Right kidney (tissue), 1 donor: ENCODE measurements at regions not wholly inside any gene's neighbourhood (a gene's known extent, or its start where the extent isn't known, plus 50 kb on each side); places are given as distances from the start of the nearest gene placed in this dataset.
"Not testable (repeated sequence)": the region's sequence is repeated elsewhere in the genome, so short reads cannot be mapped to it uniquely, and the experiment has no call there.

ENCODE experiments used
- DNase-seq: peaks from one replicate; pipeline ENCODE4 v3.0.0-alpha.2; 2016

GRCh38 chrX:124717537-124717936 is 371.2 kb downstream of the SH2D1A start:
- no peak for DNase-seq

- no peak for DNase-seq
Measured at GRCh38 chrX:124719060-124719459, 372.7 kb downstream of the SH2D1A start.

- no peak for DNase-seq
Measured at GRCh38 chrX:124720532-124720931, 374.2 kb downstream of the SH2D1A start.

GRCh38 chrX:124725502-124725901 is 379.1 kb downstream of the SH2D1A start:
- DNase-seq, result no peak

GRCh38 chrX:124726292-124726691 is 379.9 kb downstream of the SH2D1A start:
- DNase-seq, result no peak

GRCh38 chrX:124726881-124727280 is 380.5 kb downstream of the SH2D1A start:
- DNase-seq, result no peak

GRCh38 chrX:124736553-124737270 is 390.3 kb downstream of the SH2D1A start:
- no peak for DNase-seq

- no peak for DNase-seq
Measured at GRCh38 chrX:124737771-124738170, 391.4 kb downstream of the SH2D1A start.

- DNase-seq, result no peak
Measured at GRCh38 chrX:124747295-124747694, 400.9 kb downstream of the SH2D1A start.

GRCh38 chrX:124764354-124764753 is 418.0 kb downstream of the SH2D1A start:
- no peak for DNase-seq

- DNase-seq, result no peak
Measured at GRCh38 chrX:124769166-124769565, 422.8 kb downstream of the SH2D1A start.

- no peak for DNase-seq
Measured at GRCh38 chrX:124771292-124771691, 424.9 kb downstream of the SH2D1A start.

GRCh38 chrX:124788253-124788652 is 441.9 kb downstream of the SH2D1A start:
- DNase-seq, result not testable (repeated sequence)

GRCh38 chrX:124789874-124790273 is 443.5 kb downstream of the SH2D1A start:
- not testable (repeated sequence) for DNase-seq

- DNase-seq, result no peak
Measured at GRCh38 chrX:124791492-124792095, 445.2 kb downstream of the SH2D1A start.

GRCh38 chrX:124796989-124797388 is 450.6 kb downstream of the SH2D1A start:
- no peak for DNase-seq

- no peak for DNase-seq
Measured at GRCh38 chrX:124804962-124805361, 458.6 kb downstream of the SH2D1A start.

- no peak for DNase-seq
Measured at GRCh38 chrX:124805486-124805885, 459.1 kb downstream of the SH2D1A start.

- no peak for DNase-seq
Measured at GRCh38 chrX:124814106-124814505, 467.7 kb downstream of the SH2D1A start.

- no peak for DNase-seq
Measured at GRCh38 chrX:124818033-124818432, 471.7 kb downstream of the SH2D1A start.

- DNase-seq, result no peak
Measured at GRCh38 chrX:124818764-124819163, 472.4 kb downstream of the SH2D1A start.

GRCh38 chrX:124820738-124821137 is 474.4 kb downstream of the SH2D1A start:
- DNase-seq, result no peak

GRCh38 chrX:124827258-124827845 is 481.0 kb downstream of the SH2D1A start:
- no peak for DNase-seq

- no peak for DNase-seq
Measured at GRCh38 chrX:124829930-124830329, 483.6 kb downstream of the SH2D1A start.
